ENCODE measurements at regions not wholly inside any gene's neighbourhood (a gene's known extent, or its start where the extent isn't known, plus 50 kb on each side); places are given as distances from the start of the nearest gene placed in this dataset.
"Not testable (repeated sequence)": the region's sequence is repeated elsewhere in the genome, so short reads cannot be mapped to it uniquely, and the experiment has no call there.

DNA sequence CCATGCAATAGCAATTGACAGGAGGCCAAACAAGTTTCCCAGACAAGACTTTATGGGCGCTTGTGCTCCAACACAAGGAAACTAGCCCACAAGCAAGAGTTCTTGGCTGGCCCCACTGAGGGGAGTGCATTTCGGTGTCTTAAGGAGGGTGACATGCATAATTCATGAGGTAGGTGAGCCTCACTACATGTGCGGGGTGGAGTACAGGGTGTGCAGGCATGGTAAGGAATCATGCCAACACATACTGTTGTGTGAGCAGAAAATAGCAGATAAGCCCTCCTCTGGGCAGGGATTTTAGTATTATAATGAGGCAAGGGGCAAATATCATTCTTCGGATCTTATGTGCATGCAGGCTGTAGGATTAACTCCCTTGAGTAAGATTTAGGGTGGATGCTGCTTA, 78.7 kb upstream of the SLC1A4 start:
- no peak overlapping the region for H3K4me3 ChIP-seq (ENCODE audit: low read depth, low read length)

DNA sequence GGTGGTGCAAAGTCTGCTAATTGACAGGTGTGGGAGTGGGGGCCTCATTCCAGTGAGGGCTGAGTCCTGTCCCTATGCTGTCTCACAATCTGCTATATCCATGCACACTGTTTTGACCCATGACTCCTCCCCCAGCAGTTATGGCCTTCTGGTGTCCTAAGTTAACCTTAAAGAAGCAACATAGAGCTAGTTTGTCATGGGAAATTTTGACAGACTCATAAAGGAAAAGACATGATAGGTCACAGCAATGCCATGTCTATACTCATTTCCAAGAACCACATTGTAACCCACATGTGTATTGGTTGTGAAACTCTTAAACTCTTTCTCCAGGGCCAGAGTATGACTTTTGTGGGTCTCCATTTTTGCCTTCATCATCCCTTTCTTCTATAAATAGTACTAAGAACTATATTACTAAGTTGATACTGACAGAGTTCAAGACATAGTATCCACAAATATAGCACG, 78.2 kb upstream of the SLC1A4 start:
- H3K4me3 ChIP-seq (ENCODE audit: low read depth, low read length), result no peak overlapping the region

DNA sequence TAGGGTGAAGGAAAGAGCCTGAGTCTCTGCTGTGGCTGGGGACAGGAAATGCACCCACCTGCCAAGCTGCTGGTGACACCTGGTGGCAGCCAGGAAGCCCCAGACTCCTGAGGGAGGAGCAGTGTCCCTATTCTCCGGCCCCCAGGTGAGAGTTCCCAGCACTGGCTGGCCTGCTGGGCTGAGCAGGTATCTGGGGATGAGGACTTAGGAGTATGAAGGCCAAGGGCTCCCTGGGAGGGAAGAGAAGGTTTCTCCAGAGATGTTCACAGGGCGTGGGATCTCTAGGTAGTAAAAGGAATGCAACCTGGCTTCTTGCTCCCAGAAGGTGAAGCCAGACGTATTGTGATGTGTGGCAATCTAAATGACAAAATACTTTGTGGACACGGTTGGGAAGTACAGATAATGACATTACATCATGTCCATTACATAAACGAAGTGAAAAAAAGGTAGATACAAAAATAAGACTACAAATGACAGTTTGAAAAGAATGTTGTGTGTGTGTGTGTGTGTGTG, 75.8 kb upstream of the SLC1A4 start:
- H3K4me3 ChIP-seq (ENCODE audit: low read depth, low read length), result no peak overlapping the region

DNA sequence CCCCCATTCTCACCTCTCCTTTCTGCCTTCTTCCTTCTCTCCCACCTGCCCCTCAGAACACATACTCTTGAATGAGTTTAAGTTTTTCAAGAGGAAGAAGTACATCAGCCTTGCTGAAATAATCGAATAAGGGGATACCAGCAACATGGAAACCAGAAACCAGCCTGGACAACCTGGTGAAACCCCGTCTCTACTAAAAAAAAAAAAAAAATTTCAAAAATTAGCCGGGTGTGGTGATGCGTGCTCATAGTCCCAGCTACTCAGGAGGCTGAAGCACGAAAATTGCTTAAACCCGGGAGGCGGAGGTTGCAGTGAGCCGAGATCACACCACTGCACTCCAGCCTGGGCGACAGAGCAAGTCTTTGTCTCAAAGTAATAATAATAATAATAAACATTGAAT, 75.0 kb upstream of the SLC1A4 start:
- no peak overlapping the region for H3K4me3 ChIP-seq (ENCODE audit: low read depth, low read length)

DNA sequence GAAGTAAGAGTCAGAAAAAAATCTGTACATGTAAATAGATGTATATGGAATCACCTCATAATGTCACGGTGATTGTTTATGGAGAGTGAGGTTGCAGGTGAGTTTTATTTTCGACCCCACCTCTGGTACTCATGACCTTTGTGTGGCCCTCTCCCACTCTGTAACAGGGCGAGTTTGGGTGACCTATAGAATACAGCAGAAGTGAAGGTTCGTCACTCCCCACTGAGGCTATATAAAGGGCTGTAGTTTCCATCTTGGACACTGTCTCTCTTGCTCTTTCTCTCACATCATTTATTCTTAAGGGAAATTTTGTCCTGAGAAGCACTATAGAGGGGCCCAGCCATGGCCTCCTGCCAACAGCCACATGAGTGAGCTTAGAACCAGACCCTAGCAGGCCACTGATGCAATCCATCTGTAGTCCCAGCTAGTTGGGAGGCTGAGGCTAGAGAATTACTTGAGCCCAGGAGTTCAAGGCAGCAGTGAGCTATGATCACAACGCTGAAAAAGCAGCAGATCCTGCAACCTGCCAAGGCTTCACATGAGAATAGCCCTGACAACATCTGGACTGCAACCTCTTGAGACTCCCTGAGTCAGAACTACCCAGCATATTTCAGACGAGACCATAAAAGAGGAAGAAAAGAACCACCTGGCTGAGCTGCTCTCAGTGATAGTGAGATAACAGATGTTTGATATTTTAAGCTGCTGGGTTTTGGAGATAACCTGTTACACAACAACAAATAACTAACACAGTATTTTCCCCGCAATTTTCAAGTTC, 74.3 kb upstream of the SLC1A4 start:
- no peak overlapping the region for H3K4me3 ChIP-seq (ENCODE audit: low read depth, low read length)

DNA sequence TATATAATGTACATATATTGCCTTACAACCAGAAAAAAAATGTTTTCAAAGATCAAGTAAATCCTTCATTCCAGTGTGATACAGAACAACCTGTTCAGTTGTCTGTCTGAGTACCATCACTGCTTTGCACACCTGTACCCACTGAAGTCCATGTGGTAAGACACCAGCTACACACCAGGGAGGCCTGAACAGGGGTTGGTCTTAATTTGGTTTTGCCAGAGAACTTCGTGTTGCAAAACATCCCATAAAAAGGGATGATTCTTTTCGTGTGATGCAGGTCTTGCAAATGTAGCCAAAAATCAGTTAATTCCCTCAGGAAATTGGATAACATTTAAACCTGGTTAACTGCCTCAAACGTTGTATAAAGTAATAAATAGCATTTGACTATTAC, 73.7 kb upstream of the SLC1A4 start:
- H3K4me3 ChIP-seq (ENCODE audit: low read depth, low read length), result no peak overlapping the region

DNA sequence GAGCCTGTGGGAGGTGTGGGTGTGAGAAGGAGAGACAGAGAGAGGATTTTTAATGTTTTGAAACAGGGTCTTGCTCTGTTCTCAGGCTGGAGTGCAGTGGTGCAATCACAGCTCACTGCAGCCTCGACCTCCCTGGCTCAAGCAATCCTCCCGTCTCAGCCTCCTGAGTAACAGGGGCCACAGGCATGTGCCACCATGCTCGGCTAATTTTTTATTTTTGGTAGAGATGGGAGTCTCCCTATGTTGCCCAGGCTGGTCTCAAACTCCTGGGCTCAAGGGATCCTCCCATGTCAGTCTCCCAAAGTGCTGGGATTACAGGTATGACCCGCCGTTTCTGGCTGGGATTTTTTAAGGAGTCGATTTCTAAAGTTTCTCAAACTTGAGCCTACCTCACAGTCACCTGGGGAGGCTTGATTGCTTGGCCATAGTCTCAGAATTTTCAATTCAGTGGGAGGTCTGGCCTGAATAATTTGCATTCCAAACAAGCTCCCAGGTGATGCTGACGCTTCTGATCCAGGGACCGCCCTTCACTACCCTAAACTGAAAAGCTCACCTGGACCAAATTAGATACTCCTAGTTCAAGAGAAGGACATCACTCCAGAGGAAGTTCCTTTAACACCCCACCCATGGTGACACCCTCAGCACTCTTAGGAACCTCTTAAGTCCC, 70.8 kb upstream of the SLC1A4 start:
- no peak overlapping the region for H3K4me3 ChIP-seq (ENCODE audit: low read depth, low read length)

DNA sequence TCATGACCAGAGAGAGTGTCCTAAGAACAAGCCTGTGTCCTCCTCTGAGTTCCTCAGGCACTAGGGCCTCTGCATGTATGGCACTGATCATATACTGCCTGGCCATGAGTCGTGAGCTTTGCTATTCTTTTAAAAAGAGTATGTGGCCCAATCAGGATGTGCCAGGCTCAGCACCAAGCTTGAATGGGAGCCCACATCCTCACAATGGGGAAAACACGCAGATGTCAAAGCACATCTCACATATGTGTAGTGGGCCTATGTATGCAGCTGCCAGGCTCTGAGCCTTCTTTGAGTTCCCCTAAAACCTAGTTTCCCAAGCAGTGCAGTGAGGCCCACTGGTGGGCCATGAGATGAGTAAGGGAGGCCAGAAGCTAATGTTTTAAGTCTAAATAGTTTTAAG, 69.9 kb upstream of the SLC1A4 start:
- H3K4me3 ChIP-seq (ENCODE audit: low read depth, low read length), result no peak overlapping the region

DNA sequence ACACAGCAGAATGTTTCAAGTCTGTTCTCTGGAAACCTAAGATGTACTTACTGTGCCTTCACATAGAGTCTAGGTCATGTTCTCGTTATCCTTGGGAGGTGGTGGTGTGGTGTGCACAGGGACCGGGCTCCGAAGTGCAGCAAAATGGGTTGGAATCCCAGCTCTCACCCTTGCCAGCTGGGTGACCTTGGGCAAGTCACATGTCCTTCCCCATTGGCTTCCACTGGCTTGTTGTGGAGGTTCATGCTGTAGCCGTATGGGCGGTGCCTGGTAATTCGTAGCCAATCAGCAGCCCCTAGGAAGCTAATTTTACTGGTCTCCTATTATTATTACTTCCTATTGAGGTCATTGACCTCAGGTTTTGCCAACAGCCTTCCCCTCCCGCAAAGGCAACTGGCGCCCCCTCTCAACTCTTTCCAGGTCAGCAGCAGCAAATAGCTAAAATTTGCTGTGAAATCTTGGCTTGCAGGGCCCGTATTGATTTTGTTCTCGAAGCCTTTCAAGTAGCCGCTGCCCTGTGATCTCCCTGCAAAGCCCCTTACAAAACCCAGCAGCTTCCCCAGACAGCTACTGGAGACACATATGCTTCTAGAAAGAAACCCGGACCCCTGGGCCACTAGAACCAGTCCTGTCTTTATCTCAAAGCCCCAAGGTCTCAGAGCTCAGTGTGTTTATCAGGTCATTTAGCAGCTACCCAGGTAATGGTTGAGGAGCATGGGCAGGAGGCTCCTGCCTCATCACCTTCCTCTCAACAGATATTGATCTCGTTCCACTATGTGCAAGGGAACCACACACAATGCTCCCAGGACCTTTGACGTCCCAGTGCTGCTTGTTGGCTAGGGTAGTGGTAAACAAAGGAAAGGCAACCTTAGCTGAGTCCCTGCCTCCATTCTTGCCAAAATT, 66.5 kb upstream of the SLC1A4 start:
- H3K4me3 ChIP-seq (ENCODE audit: low read depth, low read length), result no peak overlapping the region

DNA sequence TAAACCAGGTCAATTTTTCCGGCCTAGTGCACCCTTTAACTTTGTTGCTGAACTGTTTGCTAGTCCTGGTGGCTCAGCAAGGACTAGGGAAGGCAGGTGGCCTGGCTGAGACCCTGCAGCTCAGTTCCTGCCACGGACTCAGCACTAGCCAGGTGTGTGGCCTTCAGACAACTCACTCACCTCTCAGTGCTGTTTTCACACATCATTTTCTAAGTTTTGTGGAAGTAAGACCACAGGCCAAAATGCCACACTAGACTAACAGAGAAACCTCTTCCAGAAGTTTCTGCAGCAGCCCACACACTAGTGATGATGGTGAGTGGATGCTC, 65.9 kb upstream of the SLC1A4 start:
- H3K4me3 ChIP-seq (ENCODE audit: low read depth, low read length), result no peak overlapping the region

DNA sequence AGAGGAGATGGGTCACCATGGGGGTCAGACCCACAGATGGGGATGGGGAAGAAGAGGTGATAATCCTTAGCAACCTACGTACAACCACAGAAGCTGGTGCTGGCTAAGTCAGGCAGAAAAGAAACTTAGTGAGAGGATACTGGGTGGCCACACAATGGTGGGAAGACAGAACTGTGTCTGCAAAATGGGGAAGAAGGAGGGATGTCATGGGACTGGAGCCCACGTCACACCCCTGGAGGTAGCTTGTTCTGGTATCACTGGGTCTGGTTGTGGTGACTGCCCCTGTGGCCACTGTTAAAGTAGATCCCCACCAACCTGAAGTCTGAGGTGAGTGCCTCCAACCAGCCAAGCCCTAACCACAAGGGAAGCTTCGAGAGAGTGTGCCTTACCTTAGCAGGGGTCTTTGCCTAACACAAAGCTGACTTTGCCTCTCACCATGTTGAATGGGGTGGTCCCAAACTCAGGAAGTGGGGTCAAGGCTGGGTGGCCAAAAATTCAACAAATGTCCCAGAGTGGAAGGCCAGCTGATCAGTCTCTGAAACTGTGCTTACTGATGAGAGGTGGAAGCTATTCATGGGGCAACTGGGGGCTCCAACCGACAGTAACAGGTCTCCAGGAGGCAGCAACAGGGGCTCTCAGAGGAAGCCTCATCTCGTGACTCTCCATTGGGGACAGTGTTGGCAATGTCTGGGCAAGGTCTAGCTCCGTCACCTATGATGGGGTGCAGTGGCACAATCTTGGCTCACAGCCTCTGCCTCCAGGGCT, 64.8 kb upstream of the SLC1A4 start:
- H3K4me3 ChIP-seq (ENCODE audit: low read depth, low read length), result no peak overlapping the region

DNA sequence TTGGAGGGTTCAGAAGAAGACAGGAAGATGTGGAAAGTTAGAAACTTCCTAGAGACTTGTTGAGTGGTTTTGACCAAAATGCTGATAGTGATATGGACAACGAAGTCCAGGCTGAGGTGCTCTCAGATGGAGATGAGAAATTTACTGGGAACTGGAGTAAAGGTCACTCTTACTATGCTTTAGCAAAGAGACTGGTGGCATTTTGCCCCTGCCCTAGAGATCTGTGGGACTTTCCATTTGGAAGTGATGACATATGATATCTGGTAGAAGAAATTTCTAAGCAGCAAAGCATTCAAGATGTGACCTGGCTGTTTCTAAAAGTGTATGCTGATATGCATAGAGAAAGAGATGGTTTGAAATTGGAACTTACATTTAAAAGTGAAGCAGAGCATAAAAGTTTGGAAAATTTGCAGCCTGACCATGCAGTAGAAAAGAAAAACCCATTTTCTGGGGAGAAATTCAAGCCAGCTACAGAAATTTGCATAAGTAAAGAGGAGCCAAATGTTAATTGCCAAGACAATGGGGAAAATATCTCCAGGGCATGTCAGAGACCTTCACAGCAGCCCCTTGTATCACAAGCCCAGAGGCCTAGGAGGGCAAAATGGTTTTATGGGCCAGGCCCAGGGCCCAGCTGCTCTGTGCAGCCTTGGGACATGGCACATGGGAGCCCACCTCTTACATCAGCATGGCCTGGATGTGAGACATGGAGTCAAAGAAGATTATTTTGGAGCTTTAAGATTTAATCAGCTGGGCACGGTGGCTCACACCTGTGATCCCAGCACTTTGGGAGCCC, 63.1 kb upstream of the SLC1A4 start:
- not testable (repeated sequence) for H3K4me3 ChIP-seq (ENCODE audit: low read depth, low read length)

DNA sequence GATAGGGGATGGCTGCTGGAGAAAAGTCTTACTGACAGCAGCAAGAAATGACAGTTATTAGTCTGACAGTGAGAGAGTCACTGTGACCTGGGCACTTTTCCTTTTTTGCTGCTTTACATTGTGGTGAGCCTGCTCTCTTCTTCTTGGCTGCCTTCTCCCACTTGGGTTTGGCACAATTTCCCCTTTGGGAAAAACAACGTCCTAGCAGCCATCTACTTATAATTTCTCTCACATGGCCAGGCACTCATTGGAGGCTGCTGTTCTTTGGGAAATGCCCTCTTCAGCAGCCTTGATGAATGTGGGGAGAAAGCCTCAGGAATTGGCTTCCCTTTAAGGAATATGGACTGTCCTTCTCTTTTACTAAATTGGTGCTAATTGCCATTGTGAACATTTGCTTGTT, 60.4 kb upstream of the SLC1A4 start:
- no peak overlapping the region for H3K4me3 ChIP-seq (ENCODE audit: low read depth, low read length)

DNA sequence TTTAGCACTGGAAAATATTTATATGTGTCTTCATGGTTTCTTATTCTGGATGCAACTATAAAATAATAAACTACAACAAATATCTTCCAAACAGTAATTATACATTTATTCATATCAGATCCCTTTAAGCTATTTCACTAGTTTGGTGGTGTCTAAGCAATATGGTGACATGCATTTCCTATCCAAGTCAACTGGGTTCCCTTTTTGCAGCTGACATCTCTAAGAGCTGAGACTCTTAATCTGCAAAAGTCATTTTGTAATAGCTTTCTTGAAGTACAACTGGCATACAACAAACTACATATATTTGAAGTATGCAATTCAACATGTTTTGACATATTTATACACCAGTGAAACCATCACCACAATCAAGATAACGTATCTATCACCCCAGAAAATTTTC, 59.9 kb upstream of the SLC1A4 start:
- no peak overlapping the region for H3K4me3 ChIP-seq (ENCODE audit: low read depth, low read length)

DNA sequence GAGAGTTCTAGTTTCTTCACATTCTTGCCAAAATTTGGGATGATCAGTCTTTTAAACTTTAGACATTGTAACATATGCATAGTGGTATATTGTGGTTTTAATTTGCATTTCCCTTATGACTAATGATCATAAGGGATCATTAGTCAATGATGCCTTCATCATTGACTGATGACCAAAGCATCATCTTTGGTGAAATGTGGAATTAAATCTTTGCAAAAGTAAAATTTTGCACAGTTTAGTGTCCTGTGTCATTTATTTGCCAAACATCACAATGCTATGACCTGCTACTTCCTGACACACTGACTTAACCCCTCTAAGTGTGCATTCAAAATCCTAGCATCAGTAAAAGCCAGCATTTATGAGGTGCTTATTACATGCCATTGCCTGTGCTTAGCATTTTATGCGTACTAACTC, 58.9 kb upstream of the SLC1A4 start:
- no peak overlapping the region for H3K4me3 ChIP-seq (ENCODE audit: low read depth, low read length)

DNA sequence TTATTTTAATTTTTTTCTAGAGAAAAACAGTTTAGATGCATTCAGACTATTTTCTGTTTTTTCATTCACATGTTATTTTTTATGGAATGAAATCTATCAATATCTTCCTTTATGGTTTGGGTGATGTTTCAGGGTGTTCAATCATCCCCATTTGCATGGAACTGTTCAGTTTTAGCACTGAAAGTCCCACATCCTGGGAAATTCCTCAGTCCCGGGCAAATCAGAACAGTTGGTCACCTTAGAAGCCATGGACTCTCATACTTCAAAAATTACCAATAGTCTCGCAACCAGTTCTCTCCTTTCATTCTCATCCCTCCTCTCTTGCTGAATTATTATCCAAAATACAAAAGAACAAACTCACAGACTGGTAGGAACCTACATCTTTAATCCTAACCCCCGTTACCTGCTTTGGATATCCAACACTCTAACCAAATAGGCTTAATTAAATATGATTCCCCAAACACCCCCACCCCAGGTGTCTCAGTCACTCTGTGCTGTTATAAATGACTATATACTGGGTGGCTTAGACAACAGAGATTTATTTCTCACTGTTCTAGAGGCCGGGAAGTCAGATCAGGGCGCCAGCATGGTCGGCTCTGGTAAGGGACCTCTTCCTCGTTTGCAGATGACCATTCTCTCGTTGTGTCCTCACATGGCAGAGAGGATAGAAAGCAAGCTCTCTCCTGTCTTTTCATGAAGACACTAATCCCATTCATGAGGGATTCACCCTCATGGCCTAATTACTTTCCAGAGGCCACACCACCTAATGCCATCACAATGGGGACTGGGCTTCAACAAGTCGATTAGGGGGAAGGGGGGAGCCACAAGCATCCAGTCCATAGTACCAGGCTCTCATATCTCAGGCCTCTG, 57.7 kb upstream of the SLC1A4 start:
- H3K4me3 ChIP-seq (ENCODE audit: low read depth, low read length), result no peak overlapping the region

DNA sequence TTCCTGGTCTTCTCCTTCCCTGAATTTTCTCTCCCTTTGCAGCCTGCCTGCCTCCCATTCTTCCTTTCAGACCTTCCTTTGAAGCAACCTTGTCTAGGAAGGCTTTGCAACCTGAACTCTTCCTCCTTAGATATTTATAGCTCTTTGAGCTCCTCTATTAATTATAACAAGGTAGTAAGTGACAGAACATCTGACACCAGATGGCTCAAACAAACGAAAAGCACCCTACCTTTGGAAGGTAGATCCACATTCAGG, 57.2 kb upstream of the SLC1A4 start:
- H3K4me3 ChIP-seq (ENCODE audit: low read depth, low read length), result no peak overlapping the region

DNA sequence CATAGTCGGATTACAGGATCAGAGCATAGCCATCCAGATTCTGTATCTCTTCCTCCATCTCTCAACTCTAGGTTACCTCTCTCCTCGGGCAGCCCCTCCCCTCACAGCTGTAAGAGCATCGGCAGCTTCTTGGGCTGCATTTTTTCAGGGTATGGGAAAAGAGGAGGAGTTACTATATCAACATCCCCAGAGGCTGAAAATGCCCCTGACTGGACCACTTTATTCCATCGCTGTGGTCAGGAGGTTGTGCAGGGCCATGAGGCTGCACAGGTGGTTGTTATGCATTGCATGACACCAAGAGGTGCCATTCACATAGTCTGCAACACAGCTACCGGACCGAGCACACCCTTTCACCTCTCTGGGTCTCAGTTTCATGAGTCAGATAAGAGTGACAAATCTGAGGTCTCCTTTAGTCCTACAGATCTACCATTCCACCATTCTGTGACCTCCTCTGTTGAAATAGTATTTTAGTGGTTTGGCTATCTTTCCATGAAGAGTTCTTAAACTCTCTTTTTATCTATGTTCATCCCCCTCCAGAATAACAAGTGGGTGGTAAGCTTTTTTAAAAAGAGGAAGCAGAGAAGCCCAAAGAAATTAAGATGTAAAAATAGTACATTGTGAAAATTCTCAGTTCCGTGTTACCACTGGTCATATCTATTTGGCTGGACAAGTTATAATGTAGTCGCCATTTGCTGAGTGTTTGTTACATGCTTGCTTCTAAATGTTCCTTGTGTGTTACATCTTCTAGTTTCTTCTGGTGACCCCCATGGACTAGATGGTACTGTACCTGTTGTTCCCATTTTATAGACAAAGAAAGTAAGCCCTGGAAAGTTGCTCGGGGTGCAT, 56.6 kb upstream of the SLC1A4 start:
- no peak overlapping the region for H3K4me3 ChIP-seq (ENCODE audit: low read depth, low read length)

Measured in iPS-11a (cell line).